Keratinocyte (primary cell): ENCODE measurements at regions not wholly inside any gene's neighbourhood (a gene's known extent, or its start where the extent isn't known, plus 50 kb on each side); places are given as distances from the start of the nearest gene placed in this dataset.

Experiments used
- DNase-seq: peaks from one replicate; pipeline ENCODE4 v3.0.0-alpha.2; 2011; ENCODE audit warnings: low read depth, missing footprints, low spot score
- FAIRE-seq: peaks from 2 replicates; lab custom pipeline; 2011; peaks lifted over from hg19 to GRCh38; lab: Jason Lieb, UNC
- H2AFZ ChIP-seq: 2 replicates; pipeline ENCODE4 v1.6.0; 2012; ENCODE audit warnings: low read length, control low read depth, inconsistent platforms; ENCODE audit not compliant: control insufficient read depth
- H3K27ac ChIP-seq: 2 replicates; pipeline ENCODE4 v1.5.1; 2011; ENCODE audit warnings: low read length; ENCODE audit not compliant: control insufficient read depth, insufficient read depth
- H3K27me3 ChIP-seq: 3 replicates; pipeline ENCODE4 v1.6.0; 2011; ENCODE audit warnings: low read length; ENCODE audit not compliant: control insufficient read depth, insufficient read depth; ENCODE audit errors: extremely low read depth
- H3K36me3 ChIP-seq, 2 experiments: 2 replicates in 1 of 2; 3 replicates in 1 of 2; pipeline ENCODE4 v1.5.1; 2011; ENCODE audit warnings: low read length in 2 of 2, mild to moderate bottlenecking in 1 of 2; ENCODE audit not compliant: control insufficient read depth in 2 of 2, insufficient read depth in 2 of 2; ENCODE audit errors: extremely low read depth in 1 of 2
- H3K4me1 ChIP-seq: 3 replicates; pipeline ENCODE4 v1.5.1; 2011; ENCODE audit warnings: low read length; ENCODE audit not compliant: control insufficient read depth, insufficient read depth; ENCODE audit errors: extremely low read depth
- H3K4me2 ChIP-seq: 3 replicates; pipeline ENCODE4 v1.6.0; 2011; ENCODE audit warnings: low read depth, low read length; ENCODE audit not compliant: control insufficient read depth, insufficient read depth; ENCODE audit errors: extremely low read depth
- H3K4me3 ChIP-seq, 3 experiments: fragments of 200-600 bp in 1 of 3; sonication (generic) in 1 of 3; 2 replicates in 2 of 3; 3 replicates in 1 of 3; pipeline ENCODE4 v1.5.1; 2011 to 2016; ENCODE audit warnings: low read length in 3 of 3, mild to moderate bottlenecking in 3 of 3, control low read depth in 2 of 3, inconsistent platforms in 1 of 3, low read depth in 1 of 3, mixed read lengths in 1 of 3, mixed run types in 1 of 3, moderate library complexity in 1 of 3; ENCODE audit not compliant: control insufficient read depth in 2 of 3, insufficient read depth in 2 of 3; ENCODE audit errors: extremely low read depth in 1 of 3
- H3K79me2 ChIP-seq: 2 replicates; pipeline ENCODE4 v1.6.0; 2012; ENCODE audit warnings: low read length; ENCODE audit not compliant: control insufficient read depth, insufficient read depth
- H3K9ac ChIP-seq: 3 replicates; pipeline ENCODE4 v1.6.0; 2011; ENCODE audit warnings: low read length; ENCODE audit not compliant: control insufficient read depth, insufficient read depth; ENCODE audit errors: extremely low read depth
- H3K9me1 ChIP-seq: 3 replicates; pipeline ENCODE4 v1.6.0; 2011; ENCODE audit warnings: low read length; ENCODE audit not compliant: control insufficient read depth, insufficient read depth; ENCODE audit errors: extremely low read depth
- H3K9me3 ChIP-seq: 2 replicates; pipeline ENCODE4 v1.5.1; 2012; ENCODE audit warnings: low read depth, low read length; ENCODE audit not compliant: control insufficient read depth
- H4K20me1 ChIP-seq: 3 replicates; pipeline ENCODE4 v1.6.0; 2011; ENCODE audit warnings: low read length; ENCODE audit not compliant: control insufficient read depth, insufficient read depth; ENCODE audit errors: extremely low read depth
- EZH2 ChIP-seq: IDR thresholded peaks from one replicate; pipeline ENCODE4 v1.6.1; 2012; ENCODE audit warnings: inconsistent platforms, mild to moderate bottlenecking, low read length, moderate library complexity
- dilution Hi-C: fragments of 300-500 bp; cut with MboI; formaldehyde crosslinking; loops from one replicate; pipeline ENCODE4 v1.7.0; 2020; ENCODE audit warnings: low sequenced_read_pairs; ENCODE audit not compliant: extremely low pct_ligation_motif_present
- TF ChIP-seq, protein P1 (sequence below), 3 experiments: IDR thresholded peaks in 1 of 3; conservative IDR thresholded peaks in 1 of 3; optimal IDR thresholded peaks in 1 of 3; 2 replicates in 2 of 3; 3 replicates in 1 of 3; pipeline versions ENCODE3 to v1.5.1; 2011; ENCODE audit warnings: low read length in 3 of 3, mild to moderate bottlenecking in 3 of 3, moderate library complexity in 2 of 3, control low read depth in 1 of 3, inconsistent platforms in 1 of 3; ENCODE audit not compliant: insufficient read depth in 2 of 3; ENCODE audit errors: extremely low read depth in 1 of 3

DNA sequence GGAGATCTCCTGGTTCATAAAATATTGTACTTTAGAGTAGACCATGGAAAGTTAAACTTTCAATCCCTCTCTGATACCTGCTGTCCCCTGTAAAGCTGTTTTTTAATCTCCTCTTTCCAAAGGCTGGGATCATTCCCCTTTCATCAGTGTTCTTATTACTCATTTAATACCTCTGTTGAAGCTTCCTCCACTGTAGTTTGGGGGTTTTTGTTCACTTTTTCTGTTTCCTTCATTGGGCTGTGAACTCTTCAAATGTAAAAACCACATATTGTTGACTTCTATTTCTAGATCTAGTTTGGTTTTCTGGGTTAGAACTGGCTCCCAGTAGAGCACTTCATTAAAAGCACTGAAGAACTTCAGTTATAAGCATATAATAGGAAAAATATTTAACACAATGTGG is 598.1 kb downstream of the RNF144A start:
- no peak overlapping the region for H3K9ac ChIP-seq
- no peak overlapping the region for H2AFZ ChIP-seq
- H4K20me1 ChIP-seq = no peaks in the 10 kb centered on the region
- H3K36me3 ChIP-seq = no peaks in the 10 kb centered on the region
- H3K79me2 ChIP-seq = no peaks in the 10 kb centered on the region
- DNase-seq = no peak
- no peak for FAIRE-seq
- dilution Hi-C loops = no loop called here
- TF ChIP-seq EZH2 = no peak
- TF ChIP-seq, protein P1, sequence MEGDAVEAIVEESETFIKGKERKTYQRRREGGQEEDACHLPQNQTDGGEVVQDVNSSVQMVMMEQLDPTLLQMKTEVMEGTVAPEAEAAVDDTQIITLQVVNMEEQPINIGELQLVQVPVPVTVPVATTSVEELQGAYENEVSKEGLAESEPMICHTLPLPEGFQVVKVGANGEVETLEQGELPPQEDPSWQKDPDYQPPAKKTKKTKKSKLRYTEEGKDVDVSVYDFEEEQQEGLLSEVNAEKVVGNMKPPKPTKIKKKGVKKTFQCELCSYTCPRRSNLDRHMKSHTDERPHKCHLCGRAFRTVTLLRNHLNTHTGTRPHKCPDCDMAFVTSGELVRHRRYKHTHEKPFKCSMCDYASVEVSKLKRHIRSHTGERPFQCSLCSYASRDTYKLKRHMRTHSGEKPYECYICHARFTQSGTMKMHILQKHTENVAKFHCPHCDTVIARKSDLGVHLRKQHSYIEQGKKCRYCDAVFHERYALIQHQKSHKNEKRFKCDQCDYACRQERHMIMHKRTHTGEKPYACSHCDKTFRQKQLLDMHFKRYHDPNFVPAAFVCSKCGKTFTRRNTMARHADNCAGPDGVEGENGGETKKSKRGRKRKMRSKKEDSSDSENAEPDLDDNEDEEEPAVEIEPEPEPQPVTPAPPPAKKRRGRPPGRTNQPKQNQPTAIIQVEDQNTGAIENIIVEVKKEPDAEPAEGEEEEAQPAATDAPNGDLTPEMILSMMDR (optimal IDR thresholded peaks at IDR 0.05 in 1 of 3, IDR thresholded peaks at IDR 0.05 in 1 of 3, conservative IDR thresholded peaks at IDR 0.05 in 1 of 3; ENCODE audit: extremely low read depth in 1 of 3, insufficient read depth in 2 of 3, low read length in 3 of 3) = no peak
- H3K4me1 ChIP-seq = no peaks in the 10 kb centered on the region
- no peak overlapping the region for H3K4me2 ChIP-seq
- no peaks in the 10 kb centered on the region for H3K27me3 ChIP-seq
- no peaks in the 10 kb centered on the region for H3K9me3 ChIP-seq
- H3K4me3 ChIP-seq = no peak overlapping the region
- H3K27ac ChIP-seq = no peak overlapping the region
- no peaks in the 10 kb centered on the region for H3K9me1 ChIP-seq

DNA sequence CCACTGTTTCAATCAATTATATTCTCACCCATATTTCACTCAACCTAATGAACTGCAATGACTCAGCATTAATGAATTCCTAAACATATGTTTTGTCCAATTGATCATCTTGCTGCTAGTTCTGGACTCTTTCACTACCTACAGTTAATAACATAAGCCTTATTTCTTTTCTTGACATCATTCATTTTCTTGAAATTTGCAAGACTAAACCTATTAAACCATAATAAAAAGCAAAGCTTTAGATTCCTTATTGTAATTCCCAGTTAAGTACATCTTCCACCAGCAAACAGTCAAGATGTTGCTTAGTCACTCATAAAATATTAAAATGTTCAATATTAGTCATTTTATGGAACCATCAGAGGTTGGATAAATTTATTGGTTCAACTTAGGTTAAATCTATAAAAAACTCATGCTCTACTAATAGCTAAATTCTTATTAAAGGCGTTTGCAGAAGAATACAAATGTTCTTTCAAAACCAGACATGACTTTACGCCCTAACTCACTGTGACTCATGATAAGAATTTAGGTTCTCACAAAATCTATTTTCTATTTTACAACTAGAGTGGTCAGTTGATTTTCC is 599.4 kb downstream of the RNF144A start:
- Histone ChIP-seq H3K36me3 (no peaks in the 10 kb centered on the region), H4K20me1 (no peaks in the 10 kb centered on the region), H3K27me3 (no peaks in the 10 kb centered on the region), H3K4me3 (no peak overlapping the region), H3K4me1 (no peaks in the 10 kb centered on the region), H3K9ac (no peak overlapping the region), H3K27ac (no peak overlapping the region), H3K79me2 (no peaks in the 10 kb centered on the region), H2AFZ (no peak overlapping the region), H3K9me3 (no peaks in the 10 kb centered on the region), H3K9me1 (no peaks in the 10 kb centered on the region), H3K4me2 (no peak overlapping the region)
- no peak for TF ChIP-seq EZH2
- TF ChIP-seq, protein P1 (optimal IDR thresholded peaks at IDR 0.05 in 1 of 3, IDR thresholded peaks at IDR 0.05 in 1 of 3, conservative IDR thresholded peaks at IDR 0.05 in 1 of 3; ENCODE audit: extremely low read depth in 1 of 3, insufficient read depth in 2 of 3, low read length in 3 of 3) = no peak
- dilution Hi-C loops = no loop called here
- DNase-seq = no peak
- no peak for FAIRE-seq
